ENCODE measurements at regions not wholly inside any gene's neighbourhood (a gene's known extent, or its start where the extent isn't known, plus 50 kb on each side); places are given as distances from the start of the nearest gene placed in this dataset.
"Not testable (repeated sequence)": the region's sequence is repeated elsewhere in the genome, so short reads cannot be mapped to it uniquely, and the experiment has no call there.

DNA sequence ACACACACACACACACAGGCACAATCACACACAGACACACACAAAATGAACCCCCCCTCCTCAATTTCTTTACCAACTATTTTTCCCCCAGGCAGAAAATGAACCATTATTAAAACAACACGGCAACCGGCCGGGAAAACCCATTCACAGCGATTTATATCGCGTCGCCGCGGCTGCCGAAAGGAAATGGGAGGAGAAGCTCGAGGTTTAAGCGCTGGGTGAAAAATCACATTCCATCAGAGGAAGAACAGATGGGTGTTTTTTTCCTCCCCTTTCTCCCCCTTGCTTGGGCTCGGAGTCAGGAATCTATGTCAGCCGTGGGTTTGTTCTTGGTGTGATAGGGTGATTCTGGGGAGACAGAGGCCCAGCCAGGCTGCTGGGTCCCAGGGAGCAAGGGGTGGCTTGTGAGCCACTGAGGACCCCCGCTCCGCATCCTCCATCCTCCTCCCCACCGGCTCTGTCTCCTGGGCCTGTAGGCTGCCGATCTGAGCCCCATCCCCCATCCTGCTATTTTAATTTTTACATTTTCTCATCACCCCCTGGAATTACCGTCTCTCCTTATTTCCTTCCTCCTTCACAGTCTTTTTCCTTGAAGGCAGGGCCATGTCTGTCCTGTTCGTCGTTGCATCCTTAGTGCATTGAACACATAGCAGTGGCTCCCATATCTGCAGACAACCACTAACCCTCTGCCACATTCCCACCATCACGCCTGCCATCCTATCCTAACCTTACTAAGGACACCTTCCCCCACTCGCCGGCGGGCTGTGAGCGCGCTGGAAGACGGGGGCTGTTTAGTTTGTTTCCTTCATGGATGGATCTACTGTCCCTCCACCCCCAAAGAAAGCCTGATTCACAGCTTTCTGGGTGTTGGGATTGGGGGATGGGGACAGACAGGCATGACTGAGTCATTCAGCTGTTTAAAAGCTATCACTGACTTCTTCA is 137.7 kb downstream of the CRLF3 start:
- DNase-seq (ENCODE audit: low spot score): not testable (repeated sequence)

DNA sequence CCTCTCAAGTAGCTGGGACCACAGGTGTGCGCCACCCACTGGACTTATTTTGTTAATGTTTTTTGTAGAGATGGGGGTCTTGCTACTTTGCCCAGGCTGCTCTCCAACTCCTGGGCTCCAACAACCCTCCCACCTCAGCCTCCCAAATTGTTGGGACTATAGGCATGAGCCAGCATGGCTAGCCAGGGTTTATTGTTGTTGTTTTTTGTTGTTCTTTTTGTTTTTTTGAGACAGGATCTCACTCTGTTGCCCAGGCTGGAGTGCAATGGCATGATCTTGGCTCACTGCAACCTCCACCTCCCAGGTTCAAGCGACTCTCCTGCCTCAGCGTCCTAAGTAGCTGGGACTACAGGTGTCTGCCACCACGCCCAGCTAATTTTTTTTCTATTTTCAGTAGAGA is 142.2 kb downstream of the CRLF3 start:
- DNase-seq (ENCODE audit: low spot score): not testable (repeated sequence)

DNA sequence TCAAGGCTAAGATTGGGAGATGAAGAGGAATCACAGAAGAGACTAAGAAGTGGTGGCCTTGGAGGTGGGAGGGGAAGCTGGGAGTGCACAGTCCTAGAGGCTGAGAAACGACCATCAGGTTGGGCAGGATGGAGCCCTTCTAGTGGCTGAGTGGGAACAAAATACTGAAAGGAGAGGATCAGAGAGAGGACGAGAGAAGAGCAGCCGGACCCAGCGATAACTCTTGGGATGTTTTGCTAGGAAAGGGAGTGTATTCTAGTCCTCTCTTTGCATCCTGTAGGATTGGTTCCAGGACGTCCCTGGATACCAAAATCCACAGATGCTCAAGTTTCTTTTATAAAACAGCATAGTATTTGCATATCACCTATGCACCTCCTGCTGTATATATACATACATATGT is 143.8 kb downstream of the CRLF3 start:
- DNase-seq (ENCODE audit: low spot score): not testable (repeated sequence)

DNA sequence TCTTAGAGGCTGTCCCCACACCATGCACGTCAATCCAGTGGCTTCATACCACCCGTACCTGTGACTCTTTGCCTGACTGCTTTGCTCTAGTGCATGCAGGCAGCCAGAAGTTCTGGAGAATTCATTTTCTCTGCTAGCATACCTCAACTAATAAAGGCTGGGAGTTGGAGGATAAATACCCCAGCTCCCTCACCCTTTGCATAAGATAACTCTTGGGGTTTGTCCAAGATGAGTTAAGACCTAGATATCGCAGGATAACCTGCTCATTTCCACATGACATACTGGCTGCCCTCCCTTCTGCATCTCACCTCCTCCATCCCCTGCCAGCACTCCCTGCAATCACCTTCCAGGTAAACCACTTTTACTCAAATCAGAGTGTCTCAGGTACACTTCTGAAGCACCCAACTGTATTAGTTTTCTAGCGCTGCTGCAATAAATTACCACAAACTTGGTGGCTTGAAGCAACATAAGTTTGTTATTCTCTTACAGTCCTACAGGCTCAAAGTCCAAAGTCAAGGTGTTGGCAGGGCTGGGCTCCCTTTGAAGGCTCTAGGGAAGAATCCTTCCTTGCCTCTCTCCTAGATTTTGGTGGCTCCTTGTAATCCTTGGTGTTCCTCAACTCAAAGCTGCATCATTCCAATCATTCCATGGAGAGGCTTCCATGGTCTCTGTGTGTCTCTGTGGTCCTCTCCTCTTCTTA is 146.8 kb downstream of the CRLF3 start:
- no peak for DNase-seq (ENCODE audit: low spot score)

DNA sequence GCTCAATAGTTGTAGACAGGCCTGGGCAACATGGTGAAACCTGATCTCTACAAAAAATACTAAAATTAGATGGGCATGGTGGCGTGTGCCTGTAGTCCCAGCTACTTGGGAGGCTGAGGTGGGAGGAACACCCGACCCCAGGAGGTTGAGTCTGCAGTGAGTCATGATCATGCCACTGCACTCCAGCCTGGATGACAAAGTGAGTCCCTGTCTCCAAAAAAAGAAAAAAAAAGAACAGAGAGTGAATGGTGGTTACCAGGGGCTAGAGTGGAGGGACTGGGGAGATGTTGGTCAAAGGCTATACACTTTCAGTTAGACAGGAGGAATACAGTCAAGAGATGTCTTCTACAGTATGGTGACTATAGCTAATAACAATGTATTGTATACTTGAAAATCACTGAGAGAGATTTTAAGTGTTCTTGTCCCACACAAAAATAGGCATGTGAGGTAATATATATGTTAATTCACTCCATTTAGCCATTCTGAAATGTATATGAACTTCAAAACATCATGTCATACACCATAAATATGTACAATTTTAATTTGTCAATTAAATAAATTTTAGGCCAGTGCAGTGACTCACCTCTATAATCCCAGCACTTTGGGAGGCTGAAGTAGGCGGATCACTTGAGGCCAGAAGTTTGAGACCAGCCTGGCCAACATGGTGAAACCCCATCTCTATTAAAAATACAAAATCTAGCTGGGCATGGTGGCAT is 148.6 kb downstream of the CRLF3 start:
- DNase-seq (ENCODE audit: low spot score): not testable (repeated sequence)

DNA sequence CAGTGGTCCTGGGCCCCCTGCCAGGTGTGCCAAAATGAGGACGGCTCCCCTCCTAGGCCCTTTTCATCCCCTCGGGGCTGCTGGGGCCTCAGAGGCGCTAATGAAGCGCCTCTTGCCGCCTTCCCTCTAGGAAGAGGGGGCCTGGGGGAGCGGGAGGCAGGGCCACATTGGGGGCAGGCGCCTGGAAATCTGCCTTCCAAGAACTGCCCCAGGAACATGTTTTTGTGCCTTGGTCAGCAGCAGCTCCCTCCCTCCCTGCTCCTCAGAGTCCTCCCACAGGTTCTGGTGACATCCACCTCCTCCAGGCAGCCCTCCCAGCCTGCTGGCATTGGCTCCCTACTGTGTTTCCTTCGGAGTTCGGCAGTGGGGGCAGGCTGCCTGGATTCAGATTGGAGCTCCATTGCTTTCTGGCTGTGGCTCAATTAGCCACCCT is 155.3 kb downstream of the CRLF3 start:
- DNase-seq (ENCODE audit: low spot score): not testable (repeated sequence)

DNA sequence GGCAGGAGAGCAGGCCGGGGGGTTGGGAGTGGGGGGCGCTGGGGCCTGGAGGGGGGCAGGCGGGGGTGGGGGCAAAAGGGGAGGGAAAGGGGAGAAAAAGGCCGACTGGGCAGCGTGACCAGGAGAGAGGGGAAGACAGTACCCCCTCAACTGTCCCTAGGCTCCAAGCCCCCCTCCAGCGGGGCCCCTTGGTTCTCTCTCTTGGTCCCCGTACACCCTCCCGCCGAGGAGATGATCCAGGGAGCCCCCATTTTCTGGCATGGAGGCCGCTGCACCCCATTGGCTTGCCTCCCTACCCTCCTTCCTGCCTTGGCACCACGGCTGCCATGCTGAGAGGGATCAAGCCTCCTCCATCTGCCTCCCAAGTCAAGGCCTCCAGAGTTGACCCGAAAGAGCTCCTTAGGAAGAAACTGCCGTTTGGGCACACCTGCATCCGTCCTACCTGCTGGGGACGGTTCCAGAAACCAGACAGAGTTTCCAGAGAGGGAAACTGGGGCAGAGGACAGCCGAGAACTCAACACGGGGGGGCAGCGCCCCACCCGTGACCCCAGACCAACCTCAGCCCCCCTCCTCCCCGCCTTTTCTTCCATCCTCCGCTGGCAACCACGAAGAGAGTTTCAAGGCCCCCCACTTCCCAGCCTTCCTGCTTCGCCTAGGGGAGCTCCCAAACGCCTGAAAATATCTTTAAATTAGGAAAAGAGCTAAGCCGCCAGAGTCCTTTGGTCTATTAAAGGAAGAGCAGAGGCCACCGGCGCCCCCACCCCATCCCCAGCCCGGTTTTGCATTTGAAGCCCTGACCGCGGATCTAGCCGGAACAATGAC is 155.9 kb downstream of the CRLF3 start:
- not testable (repeated sequence) for DNase-seq (ENCODE audit: low spot score)

DNA sequence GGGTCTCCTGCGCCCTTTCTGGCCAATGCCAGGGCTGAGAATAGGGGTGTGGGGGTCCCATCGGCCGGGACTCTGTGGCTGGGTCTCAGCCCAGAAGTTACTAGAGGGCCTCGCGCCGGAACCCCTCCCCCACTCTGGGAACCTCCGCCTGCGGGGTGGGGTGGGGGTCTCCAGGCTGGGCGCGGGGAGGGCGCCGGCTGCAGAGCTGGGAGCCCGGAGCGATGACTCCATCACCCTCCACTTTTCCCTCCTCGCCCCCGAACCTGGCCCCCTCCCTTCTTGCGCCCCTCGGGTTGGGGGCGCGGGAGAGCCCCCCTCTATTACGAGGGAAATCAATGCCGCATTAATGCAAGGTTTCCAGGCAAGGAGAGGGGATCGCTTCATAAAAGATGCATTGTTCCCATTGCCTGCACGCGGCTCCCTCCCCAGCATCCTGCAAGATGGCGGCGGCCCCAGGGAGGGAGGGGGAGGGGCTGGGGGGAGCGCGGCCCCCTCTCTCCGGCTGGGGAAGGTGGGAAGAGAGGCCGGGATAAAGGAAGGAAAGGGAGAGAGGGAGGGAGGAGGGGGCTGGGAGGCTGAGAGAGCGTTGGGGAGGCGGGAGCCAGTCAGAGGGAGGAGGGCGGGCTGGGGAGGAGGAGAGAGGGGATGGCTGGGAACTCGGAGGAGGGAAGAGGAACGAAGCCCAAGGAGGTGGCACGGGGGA is 156.7 kb downstream of the CRLF3 start:
- not testable (repeated sequence) for DNase-seq (ENCODE audit: low spot score)

DNA sequence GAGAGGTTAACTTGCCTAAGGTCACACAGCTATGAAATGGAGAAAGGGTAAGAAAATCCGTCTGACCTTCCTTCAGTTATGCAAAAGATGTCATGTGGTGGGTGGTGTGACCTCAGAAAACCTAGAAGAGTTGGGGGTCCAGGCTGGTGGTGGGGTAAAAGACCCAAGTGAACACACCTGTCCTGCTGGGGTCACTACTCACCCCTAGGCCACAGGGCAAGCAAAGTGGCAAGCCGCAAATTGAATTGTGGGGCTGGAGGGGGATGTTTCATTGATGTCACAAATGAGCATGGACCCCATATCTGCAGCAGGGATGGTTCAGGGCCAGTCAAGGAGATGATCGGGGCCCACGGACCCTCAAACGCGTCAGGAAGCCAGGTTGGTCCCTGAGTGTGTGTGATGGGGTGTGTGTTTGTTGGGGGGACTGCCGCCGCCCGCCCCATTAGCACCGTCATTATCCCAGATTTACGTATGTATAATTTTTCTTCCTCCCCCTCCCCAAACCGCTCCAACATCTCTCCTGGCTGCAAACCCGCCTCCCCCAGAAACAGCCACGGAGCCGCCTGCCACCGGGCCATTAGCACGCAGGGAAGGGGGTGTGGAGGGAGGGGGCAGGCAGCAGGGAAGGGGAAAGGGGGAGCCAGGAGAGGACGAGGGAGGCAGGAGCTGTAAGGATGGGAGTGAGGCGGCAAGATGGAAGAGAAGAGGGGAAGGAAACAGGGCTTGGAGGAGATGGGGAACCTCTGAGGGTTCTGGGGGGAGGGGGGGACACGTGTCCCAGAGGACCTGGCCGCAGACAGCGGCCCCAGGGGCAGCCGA is 157.4 kb downstream of the CRLF3 start:
- not testable (repeated sequence) for DNase-seq (ENCODE audit: low spot score)

DNA sequence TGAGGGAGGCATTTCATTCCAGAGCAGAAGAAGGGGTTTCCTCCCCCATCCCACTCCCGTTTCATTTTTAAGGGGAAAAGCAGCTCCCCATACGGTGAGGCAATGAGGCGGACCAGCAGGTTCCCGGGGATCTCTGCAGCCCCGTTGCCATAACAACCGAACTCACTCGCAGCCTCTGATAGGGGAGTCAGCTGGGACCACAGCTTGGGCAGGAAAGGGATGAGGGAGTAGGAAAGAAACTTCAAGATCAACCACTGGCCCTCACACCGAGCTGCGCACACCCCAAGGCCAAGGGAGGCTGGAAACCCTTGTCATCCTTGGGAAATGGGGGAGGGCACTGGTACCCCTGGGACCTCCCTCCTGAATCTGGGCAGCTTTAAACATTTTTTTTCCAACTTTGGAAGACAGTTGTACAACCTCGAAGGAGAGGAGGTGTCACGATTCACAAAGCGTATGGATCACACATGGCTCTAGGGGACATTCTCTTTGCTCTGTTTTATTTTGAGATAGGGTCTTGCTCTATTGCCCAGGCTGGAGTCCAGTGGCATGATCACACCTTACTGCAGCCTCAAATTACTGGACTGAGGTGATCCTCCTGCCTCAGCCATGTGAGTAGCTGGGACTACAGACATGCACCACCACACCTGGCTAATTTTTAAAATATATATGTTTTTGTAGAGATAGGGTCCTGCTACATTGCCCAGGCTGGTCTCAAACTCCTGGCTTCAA is 160.6 kb downstream of the CRLF3 start:
- not testable (repeated sequence) for DNase-seq (ENCODE audit: low spot score)

DNA sequence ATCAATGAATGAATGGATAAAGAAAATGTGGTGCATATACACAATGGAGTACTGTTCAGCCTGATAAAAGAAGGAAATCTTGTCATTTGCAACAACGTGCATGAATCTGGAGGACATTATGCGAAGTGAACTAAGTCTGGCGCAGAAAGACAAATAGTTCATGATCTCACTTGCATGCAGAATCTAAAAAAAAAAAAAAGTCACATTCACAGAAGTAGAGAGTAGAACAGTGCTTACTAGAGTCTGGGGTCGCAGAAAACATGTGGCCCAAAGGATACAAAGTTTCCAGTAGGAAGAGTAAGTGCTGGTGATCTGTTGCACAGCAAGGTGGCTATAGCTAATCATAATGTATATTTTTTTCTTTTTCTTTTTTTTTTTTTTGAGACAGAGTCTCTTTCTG is 167.3 kb downstream of the CRLF3 start:
- DNase-seq (ENCODE audit: low spot score): not testable (repeated sequence)

DNA sequence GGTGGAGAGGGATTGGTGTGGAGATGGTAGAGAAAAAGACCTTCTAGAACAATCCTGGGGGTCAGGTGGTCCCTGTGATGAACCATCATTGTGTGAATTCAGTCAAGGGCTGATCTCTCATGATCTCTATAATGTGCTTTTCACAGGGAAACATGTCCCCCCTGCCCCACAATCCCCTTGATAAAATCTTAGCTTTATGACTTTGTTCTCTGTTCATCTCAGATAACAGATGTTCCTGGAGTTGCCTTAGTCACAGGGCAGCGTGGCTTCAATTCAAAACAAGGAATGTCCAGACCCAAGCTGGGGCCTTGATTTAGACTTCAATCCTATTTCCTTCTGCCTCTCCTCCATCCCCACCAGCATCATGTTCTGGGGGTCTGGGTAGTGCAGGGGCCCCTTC is 171.5 kb downstream of the CRLF3 start:
- DNase-seq (ENCODE audit: low spot score): not testable (repeated sequence)

DNA sequence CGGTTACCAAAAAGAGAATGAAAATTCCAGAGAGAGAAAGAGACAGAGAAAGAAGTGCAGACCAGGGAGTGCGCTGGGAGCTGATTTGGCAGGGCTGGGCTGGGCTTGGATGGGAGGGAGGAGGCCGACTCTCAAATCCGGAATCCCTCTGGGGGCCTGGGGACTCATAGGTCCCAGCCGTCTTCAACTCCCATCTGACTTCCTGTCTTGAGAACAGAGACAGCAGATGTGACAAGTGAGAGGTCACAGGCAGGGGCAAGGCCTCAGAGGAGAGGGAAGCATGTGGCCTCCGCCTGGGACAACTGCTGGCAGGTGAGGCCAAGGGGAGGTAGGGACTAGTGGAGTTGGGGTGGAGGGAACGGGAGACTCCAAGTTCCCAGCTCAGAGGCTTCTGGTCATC is 172.9 kb downstream of the GOSR1 start:
- DNase-seq (ENCODE audit: low spot score): not testable (repeated sequence)

DNA sequence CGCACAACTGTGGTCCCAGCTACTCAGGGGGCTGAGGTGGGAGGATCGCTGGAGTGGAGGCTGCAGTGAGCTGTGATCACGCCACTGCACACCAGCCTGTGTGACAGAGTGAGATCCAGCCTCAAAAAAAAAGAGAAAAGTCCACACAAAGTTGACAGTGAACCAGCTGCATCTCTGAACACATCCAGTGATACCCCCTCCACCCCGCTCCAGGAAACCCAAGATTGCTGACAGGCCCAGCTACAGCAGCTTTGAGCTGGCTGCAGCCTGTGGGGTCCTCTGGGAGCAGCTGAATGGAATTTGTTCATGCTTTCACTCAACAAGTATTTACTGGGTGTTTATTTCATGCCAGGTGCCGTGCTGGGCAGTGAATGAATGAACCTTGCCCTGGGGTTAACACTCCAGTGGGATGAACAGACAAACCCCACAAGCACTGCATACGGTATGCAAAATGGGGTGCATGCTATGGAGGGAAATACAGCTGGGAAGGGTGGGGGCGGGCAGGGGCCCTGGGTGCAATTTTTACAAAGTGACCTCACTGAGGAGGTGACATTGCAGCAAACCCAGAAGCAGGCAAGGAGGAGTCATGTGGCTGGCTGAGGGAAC is 170.9 kb downstream of the GOSR1 start:
- not testable (repeated sequence) for DNase-seq (ENCODE audit: low spot score)

DNA sequence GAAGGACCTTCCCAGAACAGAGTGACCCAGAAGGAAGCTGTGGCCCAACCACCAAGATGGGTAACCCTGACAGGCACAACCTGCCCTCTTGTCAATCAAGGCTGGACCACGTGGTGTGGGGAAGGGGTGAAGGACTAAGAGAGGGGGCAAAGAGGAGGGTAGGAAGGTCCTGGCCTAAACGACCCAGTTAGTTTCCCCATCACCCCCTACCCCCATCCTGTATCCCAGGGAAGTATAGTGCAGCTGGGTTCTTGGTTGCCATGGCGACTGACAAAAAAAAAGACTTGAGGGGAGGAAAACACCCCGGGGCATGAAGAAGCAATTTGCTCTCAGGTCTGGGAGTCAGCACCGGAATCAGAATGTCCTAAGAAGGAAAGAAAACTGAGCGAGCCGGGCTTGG is 168.7 kb downstream of the GOSR1 start:
- DNase-seq (ENCODE audit: low spot score): not testable (repeated sequence)

DNA sequence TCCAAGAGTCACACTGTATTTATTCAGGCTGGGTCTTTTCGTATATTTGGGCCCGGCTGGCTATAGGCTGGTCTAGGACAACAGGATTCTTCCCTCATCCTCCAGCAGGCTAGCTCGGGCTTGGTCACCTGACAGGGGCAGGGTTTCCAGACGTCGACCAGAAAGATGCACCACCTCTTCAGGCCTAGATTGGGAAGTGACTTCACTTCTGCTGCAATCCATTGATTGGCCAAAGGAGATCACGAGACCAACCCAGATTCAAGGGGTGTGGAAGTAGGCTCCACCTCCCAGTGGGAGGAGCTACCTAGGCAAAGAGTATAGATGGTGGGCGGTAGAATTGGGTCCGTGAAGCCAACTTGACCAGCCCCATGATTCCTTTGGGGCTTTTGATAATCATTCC is 167.5 kb downstream of the GOSR1 start:
- DNase-seq (ENCODE audit: low spot score): not testable (repeated sequence)

DNA sequence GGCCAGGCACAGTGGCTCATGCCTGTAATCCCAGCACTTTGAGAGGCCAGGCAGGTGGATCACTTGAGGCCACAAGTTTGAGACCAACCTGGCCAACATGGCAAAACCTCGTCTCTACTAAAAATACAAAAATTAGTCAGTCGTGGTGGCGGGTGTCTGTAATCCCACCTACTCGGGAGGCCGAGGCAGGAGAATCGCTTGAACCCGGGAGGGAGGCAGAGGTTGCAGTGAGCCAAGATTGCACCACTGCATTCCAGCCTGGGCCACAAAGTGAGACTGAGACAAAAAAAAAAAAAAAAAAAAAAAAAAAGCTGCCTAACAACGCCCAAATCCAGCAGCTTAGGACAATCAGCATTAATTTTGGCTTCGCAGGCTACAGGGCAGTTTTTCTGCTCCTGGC is 167.1 kb downstream of the GOSR1 start:
- not testable (repeated sequence) for DNase-seq (ENCODE audit: low spot score)

DNA sequence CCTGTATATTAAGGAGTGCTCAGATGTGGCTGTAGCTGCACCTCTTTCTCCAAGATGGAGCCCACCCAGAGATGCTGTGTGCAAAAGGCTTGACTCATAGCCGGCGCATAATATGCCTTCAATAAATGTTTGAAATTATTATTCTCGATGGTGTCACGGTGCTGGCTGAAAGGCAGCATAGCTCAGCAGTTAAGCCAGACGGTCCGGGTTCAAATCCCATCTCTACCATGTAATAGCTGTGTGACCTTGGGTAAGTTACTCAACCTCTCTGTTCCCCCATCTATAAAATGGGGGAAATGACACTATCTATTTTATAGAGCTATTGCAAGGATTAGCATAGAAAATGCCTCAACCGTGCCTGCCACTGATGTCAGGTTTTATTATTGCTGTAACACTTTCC is 164.2 kb downstream of the GOSR1 start:
- not testable (repeated sequence) for DNase-seq (ENCODE audit: low spot score)

DNA sequence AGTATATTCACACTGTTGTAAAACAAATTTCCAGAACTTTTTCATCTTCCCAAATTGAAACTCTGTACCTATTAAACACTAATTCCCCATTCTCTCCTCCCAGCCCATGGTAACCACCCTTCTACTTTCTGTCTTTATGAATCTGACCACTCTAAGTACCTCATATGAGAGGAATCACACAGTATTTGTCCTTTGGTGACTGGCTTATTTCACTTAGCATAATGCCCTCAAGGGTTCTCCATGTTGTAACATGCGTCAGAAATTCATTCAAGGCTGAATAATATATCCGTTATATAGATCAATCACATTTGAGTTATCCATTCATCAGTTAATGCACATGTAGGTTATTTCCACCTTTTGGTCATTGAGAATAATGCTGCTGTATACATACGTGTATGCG is 162.2 kb downstream of the GOSR1 start:
- not testable (repeated sequence) for DNase-seq (ENCODE audit: low spot score)
